Thyroid gland (tissue), 4 donors: ENCODE measurements at regions not wholly inside any gene's neighbourhood (a gene's known extent, or its start where the extent isn't known, plus 50 kb on each side); places are given as distances from the start of the nearest gene placed in this dataset.

Source experiments
- POLR2A ChIP-seq, 2 donors: fragments of 450-650 bp; IDR thresholded peaks; one replicate each; pipeline ENCODE4 v1.6.1; 2017; ENCODE audit warnings: antibody characterized with exemption in 2 of 2, mild to moderate bottlenecking in 2 of 2, moderate library complexity in 1 of 2
- TF ChIP-seq, protein P1 (sequence below), 6 experiments: fragments of 200-600 bp in 3 of 6; fragments of 450-650 bp in 3 of 6; sonication (generic) in 3 of 6; IDR thresholded peaks; one replicate each; pipeline ENCODE4 v1.5.1; 2016 to 2019; ENCODE audit warnings: antibody characterized with exemption in 6 of 6, mild to moderate bottlenecking in 2 of 6, inconsistent platforms in 1 of 6, moderate library complexity in 1 of 6

GRCh38 chr19:31147234-31147633, 202.0 kb downstream of the TSHZ3 start:
- no peak for TF ChIP-seq POLR2A (IDR thresholded peaks at IDR 0.05)
- TF ChIP-seq, protein P1, sequence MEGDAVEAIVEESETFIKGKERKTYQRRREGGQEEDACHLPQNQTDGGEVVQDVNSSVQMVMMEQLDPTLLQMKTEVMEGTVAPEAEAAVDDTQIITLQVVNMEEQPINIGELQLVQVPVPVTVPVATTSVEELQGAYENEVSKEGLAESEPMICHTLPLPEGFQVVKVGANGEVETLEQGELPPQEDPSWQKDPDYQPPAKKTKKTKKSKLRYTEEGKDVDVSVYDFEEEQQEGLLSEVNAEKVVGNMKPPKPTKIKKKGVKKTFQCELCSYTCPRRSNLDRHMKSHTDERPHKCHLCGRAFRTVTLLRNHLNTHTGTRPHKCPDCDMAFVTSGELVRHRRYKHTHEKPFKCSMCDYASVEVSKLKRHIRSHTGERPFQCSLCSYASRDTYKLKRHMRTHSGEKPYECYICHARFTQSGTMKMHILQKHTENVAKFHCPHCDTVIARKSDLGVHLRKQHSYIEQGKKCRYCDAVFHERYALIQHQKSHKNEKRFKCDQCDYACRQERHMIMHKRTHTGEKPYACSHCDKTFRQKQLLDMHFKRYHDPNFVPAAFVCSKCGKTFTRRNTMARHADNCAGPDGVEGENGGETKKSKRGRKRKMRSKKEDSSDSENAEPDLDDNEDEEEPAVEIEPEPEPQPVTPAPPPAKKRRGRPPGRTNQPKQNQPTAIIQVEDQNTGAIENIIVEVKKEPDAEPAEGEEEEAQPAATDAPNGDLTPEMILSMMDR (IDR thresholded peaks at IDR 0.05) = no peak
